HCT116 (cell line): ENCODE measurements at regions not wholly inside any gene's neighbourhood (a gene's known extent, or its start where the extent isn't known, plus 50 kb on each side); places are given as distances from the start of the nearest gene placed in this dataset.

ENCODE experiments used
- ATAC-seq: fragments of 200-7000 bp; cut with Tn5 transposase; 2 replicates; pipeline ENCODE4 v1.9.1; 2020; ENCODE audit warnings: mild to moderate bottlenecking, moderate library complexity
- BruUV-seq: library from RNA; stranded (reverse); fragments of 400-500 nt; replicated peaks from 2 replicates; lab custom pipeline; 2021; lab: Mats Ljungman, UMichigan
- CTCF ChIA-PET: fragments of 300-600 bp; sonication (Branson Sonifier 250); formaldehyde crosslinking; loops from one replicate; lab custom pipeline; 2021; ENCODE audit warnings: antibody characterized with exemption; lab: Charles Lee
- POLR2A ChIA-PET: fragments of 300-600, 350-600 bp; sonication (Branson Sonifier 250); formaldehyde crosslinking; loops from one replicate; lab custom pipeline; 2021; ENCODE audit warnings: antibody characterized with exemption; lab: Charles Lee
- RAD21 ChIA-PET, 2 experiments: fragments of 300-600 bp; sonication (Branson Sonifier 250); formaldehyde crosslinking; loops; one replicate each; lab custom pipeline; 2023; ENCODE audit warnings: low total read pairs in 2 of 2; ENCODE audit not compliant: uncharacterized antibody in 2 of 2, unreplicated experiment in 2 of 2, low non-redundant PET in 1 of 2; lab: Charles Lee
- DNase-seq: peaks from one replicate; pipeline ENCODE4 v3.0.0-alpha.2; 2010; ENCODE audit warnings: low read depth, low spot score
- H2AFZ ChIP-seq: fragments of 200-600 bp; shearing (Covaris generic), sonication (generic); 2 replicates; pipeline ENCODE4 v1.6.1; 2017; ENCODE audit warnings: low read depth, mixed run types, mixed read lengths, antibody characterized with exemption, low read length; ENCODE audit not compliant: poor library complexity, severe bottlenecking
- H3K27ac ChIP-seq: 2 replicates; pipeline ENCODE4 v1.5.1; 2012; ENCODE audit warnings: low read depth, low read length
- H3K27me3 ChIP-seq: fragments of 200-600 bp; sonication (generic); 2 replicates; pipeline ENCODE4 v1.6.1; 2016; ENCODE audit warnings: mixed run types, low read length, mixed read lengths; ENCODE audit not compliant: insufficient read depth
- H3K36me3 ChIP-seq, 2 experiments: fragments of 200-500 bp in 1 of 2; fragments of 200-600 bp in 1 of 2; sonication (Bioruptor generic) in 1 of 2; sonication (generic) in 1 of 2; 2 replicates each; pipeline versions ENCODE4 v1.5.1 to v1.6.1; 2014 to 2016; ENCODE audit warnings: low read length in 2 of 2, inconsistent platforms in 1 of 2, mixed read lengths in 1 of 2, mixed run types in 1 of 2; ENCODE audit not compliant: insufficient read depth in 2 of 2, control insufficient read depth in 1 of 2
- H3K4me1 ChIP-seq, 2 experiments: fragments of 200-600 bp in 1 of 2; sonication (generic) in 1 of 2; 2 replicates each; pipeline versions ENCODE4 v1.5.1 to v1.6.1; 2012 to 2017; ENCODE audit warnings: low read length in 2 of 2, inconsistent platforms in 1 of 2, mild to moderate bottlenecking in 1 of 2, mixed read lengths in 1 of 2, mixed run types in 1 of 2, moderate library complexity in 1 of 2; ENCODE audit not compliant: insufficient read depth in 2 of 2, control insufficient read depth in 1 of 2
- H3K4me2 ChIP-seq: fragments of 200-600 bp; sonication (generic); 2 replicates; pipeline ENCODE4 v1.6.1; 2017; ENCODE audit warnings: mixed run types, low read length, mixed read lengths
- H3K4me3 ChIP-seq, 2 experiments: fragments of 200-600 bp in 1 of 2; sonication (generic) in 1 of 2; replicated peaks in 1 of 2; 2 replicates each; pipeline ENCODE4 v1.5.1; 2011 to 2016; ENCODE audit warnings: low read length in 2 of 2, control low read depth in 1 of 2, low read depth in 1 of 2, mild to moderate bottlenecking in 1 of 2, mixed read lengths in 1 of 2, mixed run types in 1 of 2
- H3K79me2 ChIP-seq: fragments of 200-600 bp; sonication (generic); 2 replicates; pipeline ENCODE4 v1.6.1; 2017; ENCODE audit warnings: mild to moderate bottlenecking, mixed run types, low read length, moderate library complexity, mixed read lengths; ENCODE audit not compliant: insufficient read depth
- H3K9ac ChIP-seq: fragments of 200-600 bp; sonication (generic); 2 replicates; pipeline ENCODE4 v1.6.1; 2016; ENCODE audit warnings: low read length, mixed read lengths
- H3K9me2 ChIP-seq: fragments of 200-600 bp; sonication (generic), shearing (Covaris generic); 2 replicates; pipeline ENCODE4 v1.6.1; 2017; ENCODE audit warnings: mixed run types, mild to moderate bottlenecking, moderate library complexity; ENCODE audit not compliant: insufficient read depth
- H3K9me3 ChIP-seq, 2 experiments: fragments of 200-500 bp in 1 of 2; fragments of 200-600 bp in 1 of 2; sonication (Bioruptor generic) in 1 of 2; sonication (generic) in 1 of 2; 2 replicates each; pipeline ENCODE4 v1.6.1; 2014 to 2017; ENCODE audit warnings: low read length in 2 of 2, mixed read lengths in 2 of 2, inconsistent platforms in 1 of 2, low read depth in 1 of 2, mild to moderate bottlenecking in 1 of 2, mixed run types in 1 of 2, moderate library complexity in 1 of 2; ENCODE audit not compliant: control insufficient read depth in 1 of 2, insufficient read depth in 1 of 2
- H4K20me1 ChIP-seq: fragments of 200-600 bp; sonication (generic), shearing (Covaris generic); 2 replicates; pipeline ENCODE4 v1.6.1; 2017; ENCODE audit warnings: mixed run types, mild to moderate bottlenecking, moderate library complexity; ENCODE audit not compliant: insufficient read depth
- CEBPB ChIP-seq: IDR thresholded peaks from 2 replicates; pipeline ENCODE4 v1.6.1; 2012; ENCODE audit warnings: low read depth
- EGR1 ChIP-seq: IDR thresholded peaks from 2 replicates; pipeline ENCODE4 v1.6.1; 2012; ENCODE audit warnings: low read depth
- ELF1 ChIP-seq: IDR thresholded peaks from 2 replicates; pipeline ENCODE4 v1.6.1; 2012; ENCODE audit warnings: low read depth, borderline replicate concordance
- EZH2phosphoT487 ChIP-seq: fragments of 200-600 bp; IDR thresholded peaks from 2 replicates; pipeline ENCODE4 v1.6.1; 2018; ENCODE audit warnings: antibody characterized with exemption, borderline replicate concordance
- JUND ChIP-seq: IDR thresholded peaks from 2 replicates; pipeline ENCODE4 v1.6.1; 2012
- MAX ChIP-seq: IDR thresholded peaks from 2 replicates; pipeline ENCODE4 v1.6.1; 2012
- POLR2A ChIP-seq: IDR thresholded peaks from 2 replicates; pipeline ENCODE4 v1.7.0; 2011; ENCODE audit warnings: borderline replicate concordance; ENCODE audit not compliant: insufficient read depth, insufficient read length; ENCODE audit errors: extremely low read depth
- RAD21 ChIP-seq: IDR thresholded peaks from 2 replicates; pipeline ENCODE4 v1.6.1; 2012; ENCODE audit warnings: low read depth, mild to moderate bottlenecking
- SIN3A ChIP-seq: IDR thresholded peaks from 2 replicates; pipeline ENCODE4 v1.6.1; 2012; ENCODE audit warnings: low read depth
- TCF7L2 ChIP-seq: IDR thresholded peaks from 2 replicates; pipeline ENCODE4 v1.7.0; 2011; ENCODE audit warnings: borderline replicate concordance, inconsistent platforms; ENCODE audit not compliant: insufficient read depth, insufficient read length; ENCODE audit errors: extremely low read depth
- ZBTB33 ChIP-seq: IDR thresholded peaks from 2 replicates; pipeline ENCODE4 v1.6.1; 2011; ENCODE audit warnings: mild to moderate bottlenecking, low read length, moderate library complexity; ENCODE audit not compliant: insufficient replicate concordance; ENCODE audit errors: extremely low read depth
- ZFX ChIP-seq: fragments of 450-650 bp; IDR thresholded peaks from 2 replicates; pipeline ENCODE4 v1.6.1; 2017
- intact Hi-C: fragments of 100-400 bp; cut with micrococcal nuclease; formaldehyde crosslinking; loops from 2 replicates; pipeline ENCODE4 v1.10.0; 2022

- Histone ChIP-seq H4K20me1 (no peaks in the 10 kb centered on the region), H3K27ac (no peak overlapping the region), H2AFZ (no peak overlapping the region), H3K4me2 (no peak overlapping the region), H3K79me2 (no peaks in the 10 kb centered on the region), H3K9me2 (no peaks in the 10 kb centered on the region), H3K4me3 (no peak overlapping the region), H3K9me3 (no peaks in the 10 kb centered on the region), H3K27me3 (no peaks in the 10 kb centered on the region), H3K4me1 (peaks cover 0 to 9% of the 10 kb centered on the region in 2 experiments; a peak in 2 of 4 replicates), H3K9ac (no peak overlapping the region), H3K36me3 (no peaks in the 10 kb centered on the region)
- ChIA-PET CTCF (no interaction called here), RAD21 (no interaction called here), POLR2A (interaction anchor here (0.6 kb wide), 1 partner anchor 396 kb away, joined by 4 read pairs; no protein-coding TSS in a partner anchor)
- TF ChIP-seq POLR2A (no peak), RAD21 (no peak), MAX (no peak), CEBPB (no peak), ZFX (no peak), EGR1 (no peak), TCF7L2 (no peak), SIN3A (no peak), EZH2phosphoT487 (no peak), ZBTB33 (no peak), JUND (no peak), ELF1 (no peak)
- no TSS peak for BruUV-seq
- intact Hi-C loops, result no loop called here
- DNase-seq (no peak), ATAC-seq (no peak)
These were observed 71.8 kb upstream of the NAP1L1 start for GRCh38 chr12:76156314-76156713.
